GM18868 (cell line): ENCODE measurements at regions not wholly inside any gene's neighbourhood (a gene's known extent, or its start where the extent isn't known, plus 50 kb on each side); places are given as distances from the start of the nearest gene placed in this dataset.
A peak's percentile ranks its signal among the peaks of the same experiment; 100 is the strongest.

Source experiments
- ATAC-seq: cut with Tn5 transposase; IDR thresholded peaks from one replicate; pipeline ENCODE4 v1.9.1; 2021; ENCODE audit warnings: mild to moderate bottlenecking, moderate library complexity; ENCODE audit not compliant: unreplicated experiment

DNA sequence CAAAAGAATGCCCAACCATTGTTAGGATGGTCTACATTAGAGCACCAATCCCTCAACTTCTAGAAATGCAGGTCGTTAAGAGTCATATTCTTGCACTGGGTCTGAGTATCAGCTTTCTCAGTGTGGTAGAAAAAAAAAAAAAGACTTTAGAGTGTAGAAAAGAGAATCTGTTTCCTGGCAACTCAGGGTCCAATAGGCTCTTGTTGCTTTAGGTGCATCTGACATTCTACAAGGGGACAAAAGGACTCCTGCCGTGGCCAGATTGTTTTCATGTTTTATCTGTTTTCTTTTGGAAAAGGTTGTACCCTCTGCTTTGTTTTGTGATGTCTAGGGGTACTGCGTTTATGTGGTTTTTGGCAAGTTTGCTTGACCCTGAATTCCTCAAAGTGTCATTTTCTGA, 105.4 kb upstream of the KCNK2 start:
- ATAC-seq = no peak

DNA sequence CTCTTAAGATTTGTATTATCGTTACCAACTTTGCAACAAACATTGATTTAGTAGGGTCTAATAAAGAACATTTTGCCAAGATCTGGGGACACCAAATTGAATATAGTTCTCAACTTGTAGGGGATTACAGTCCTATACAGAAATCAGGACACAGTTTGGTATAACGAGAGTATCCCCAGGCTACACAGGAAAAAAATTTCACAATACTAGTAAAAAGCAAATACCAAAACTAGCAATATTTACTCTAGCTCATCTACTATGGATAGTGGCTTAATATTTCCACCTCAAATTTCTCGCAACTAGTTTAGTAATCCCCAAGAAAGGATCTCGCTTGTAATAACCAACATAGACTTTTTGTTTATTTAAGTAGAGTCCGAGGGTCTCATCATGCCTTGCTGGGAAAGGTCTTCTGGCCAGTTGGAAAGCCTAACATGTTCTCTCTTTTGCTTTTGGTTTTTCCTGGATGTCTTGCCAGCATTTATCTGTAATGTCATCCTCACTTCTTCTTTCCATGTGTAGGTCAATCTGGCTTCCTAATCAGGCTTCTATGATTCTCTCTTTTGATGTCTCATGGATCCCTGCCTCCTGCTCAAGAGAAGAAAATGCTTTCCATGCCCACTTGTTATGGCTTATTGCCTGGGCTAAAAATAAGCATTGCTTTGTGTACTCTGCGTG, 104.7 kb upstream of the KCNK2 start:
- no peak for ATAC-seq

GRCh38 chr1:214979191-214979590, 103.3 kb upstream of the KCNK2 start:
- no peak for ATAC-seq

DNA sequence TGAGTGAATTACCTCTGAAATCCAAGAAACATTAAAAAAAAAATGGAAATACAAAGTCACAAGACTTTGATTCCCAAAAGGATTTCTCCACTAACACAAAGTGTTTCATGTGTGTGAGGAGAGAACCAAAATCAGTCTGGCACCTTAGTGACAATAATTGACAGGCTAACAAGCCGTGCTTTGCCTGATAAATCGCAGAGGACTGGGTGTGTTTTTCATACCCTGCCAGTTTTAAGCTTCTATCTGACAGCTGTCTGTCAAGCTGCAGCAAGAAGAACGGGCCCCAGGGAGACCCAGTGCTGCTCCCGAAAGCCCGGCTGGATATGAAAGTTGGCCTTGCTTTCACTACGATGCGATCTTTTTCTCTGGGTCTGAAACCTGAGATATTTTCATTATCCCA, 101.6 kb upstream of the KCNK2 start:
- ATAC-seq = no peak

- ATAC-seq = no peak
These were observed 99.2 kb upstream of the KCNK2 start for GRCh38 chr1:214983126-214983869.

DNA sequence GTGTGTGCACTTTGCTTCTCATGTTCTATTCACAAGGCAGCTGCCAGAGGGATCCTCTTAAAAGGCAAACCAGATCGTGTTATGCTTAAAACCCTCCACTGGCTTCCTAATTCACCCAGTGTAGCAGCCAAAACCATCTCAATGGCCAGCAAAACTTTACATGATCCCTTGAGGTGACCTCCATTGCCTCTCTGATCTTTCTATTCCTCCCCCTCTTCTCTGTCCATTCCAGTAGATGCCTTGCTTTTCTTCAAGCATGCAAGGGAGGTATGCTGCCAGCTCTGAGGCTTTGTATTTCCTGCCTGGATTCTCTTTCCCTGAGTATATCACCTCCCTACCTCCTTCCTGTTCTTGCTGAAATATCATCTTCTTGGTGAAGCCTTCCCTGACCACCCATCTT, 93.2 kb upstream of the KCNK2 start:
- no peak for ATAC-seq

GRCh38 chr1:214990619-214991018, 91.9 kb upstream of the KCNK2 start:
- ATAC-seq = no peak

- no peak for ATAC-seq
These were observed 90.7 kb upstream of the KCNK2 start for GRCh38 chr1:214991691-214992315.

DNA sequence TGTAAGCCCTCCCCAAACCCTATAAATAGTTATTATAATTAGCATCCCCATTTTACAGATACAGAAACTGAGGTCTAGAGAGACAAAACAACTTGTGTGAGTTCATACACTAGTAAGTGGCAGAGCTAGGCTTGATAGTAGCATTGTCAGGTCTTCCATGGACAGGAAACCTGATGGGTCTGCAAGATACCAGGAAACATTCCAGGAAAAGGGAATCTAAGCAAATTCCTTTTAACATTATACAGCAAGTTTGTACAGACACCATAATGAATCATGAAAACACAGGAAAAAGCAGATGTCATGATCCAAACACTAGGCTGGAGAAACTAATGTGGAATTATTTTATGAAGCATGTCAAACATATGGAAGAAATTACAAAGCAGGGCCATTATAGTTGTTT, 89.1 kb upstream of the KCNK2 start:
- no peak for ATAC-seq

DNA sequence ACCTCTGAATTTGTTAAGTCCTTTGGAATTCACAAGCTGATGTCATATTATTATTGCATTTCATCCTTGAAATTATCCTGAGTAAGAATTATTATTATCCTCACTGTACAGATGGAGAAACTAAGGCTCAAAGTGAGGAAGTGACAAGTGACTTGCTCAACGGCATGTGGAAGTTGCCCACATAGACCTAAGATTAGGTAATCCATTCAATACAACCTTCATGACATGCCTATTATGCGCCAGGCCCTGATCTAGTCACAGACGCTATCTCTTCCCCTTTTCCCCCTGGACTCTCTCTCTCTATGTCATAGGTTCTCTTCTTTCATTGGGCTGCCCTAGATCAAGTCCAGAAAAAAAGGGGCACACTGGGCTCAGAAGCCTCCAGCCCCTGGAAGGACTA, 84.9 kb upstream of the KCNK2 start:
- no peak for ATAC-seq

DNA sequence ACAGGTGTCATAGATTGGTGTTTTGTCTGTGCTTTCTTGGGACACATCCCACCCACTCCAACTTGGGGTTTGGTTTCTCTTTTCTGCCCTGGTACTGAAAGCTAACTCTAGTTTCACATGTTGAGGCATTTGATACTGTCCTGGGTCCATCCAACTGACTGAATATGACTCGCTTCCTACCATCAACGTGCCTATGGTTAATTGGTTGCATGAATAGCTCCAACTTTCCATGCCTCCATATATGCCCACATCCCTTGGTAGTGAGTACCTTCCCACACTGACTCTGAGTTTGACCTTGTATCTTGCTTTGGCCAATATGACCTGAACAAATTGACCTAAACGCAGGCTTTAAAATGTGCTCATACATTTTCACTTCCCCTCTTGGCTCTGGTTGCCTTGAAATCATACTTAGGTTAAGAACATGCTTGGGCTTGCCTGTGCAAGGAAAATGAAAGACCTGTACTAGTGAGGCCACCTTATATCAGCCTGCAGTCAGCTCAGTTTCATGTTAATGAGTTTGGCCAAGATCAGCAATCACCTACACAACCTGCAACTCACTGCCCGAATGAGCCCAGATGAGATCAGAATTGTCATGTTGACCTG, 81.0 kb upstream of the KCNK2 start:
- ATAC-seq = peak; percentile 93

DNA sequence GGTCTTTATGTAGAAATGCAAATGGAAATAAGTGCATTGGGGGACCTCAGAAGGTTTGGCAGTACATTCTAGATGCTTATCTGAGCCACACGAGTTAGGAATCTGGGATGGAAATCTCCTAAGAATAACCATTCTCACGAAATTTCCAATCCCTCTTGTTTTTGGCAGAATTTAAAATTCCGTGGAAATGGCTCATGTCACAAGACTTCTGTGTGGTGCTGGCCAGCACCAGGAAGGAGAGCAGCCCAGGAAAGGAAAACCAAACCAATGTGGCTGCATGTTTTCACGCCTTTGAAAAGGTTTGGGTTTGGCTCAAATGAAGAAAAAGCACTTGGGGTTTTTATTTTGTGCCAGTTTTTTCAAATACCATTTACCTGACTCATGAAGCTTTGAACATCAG, 80.1 kb upstream of the KCNK2 start:
- no peak for ATAC-seq

- ATAC-seq = no peak
These were observed 78.9 kb upstream of the KCNK2 start for GRCh38 chr1:215003686-215004085.

GRCh38 chr1:215004121-215004827, 78.3 kb upstream of the KCNK2 start:
- ATAC-seq = no peak

DNA sequence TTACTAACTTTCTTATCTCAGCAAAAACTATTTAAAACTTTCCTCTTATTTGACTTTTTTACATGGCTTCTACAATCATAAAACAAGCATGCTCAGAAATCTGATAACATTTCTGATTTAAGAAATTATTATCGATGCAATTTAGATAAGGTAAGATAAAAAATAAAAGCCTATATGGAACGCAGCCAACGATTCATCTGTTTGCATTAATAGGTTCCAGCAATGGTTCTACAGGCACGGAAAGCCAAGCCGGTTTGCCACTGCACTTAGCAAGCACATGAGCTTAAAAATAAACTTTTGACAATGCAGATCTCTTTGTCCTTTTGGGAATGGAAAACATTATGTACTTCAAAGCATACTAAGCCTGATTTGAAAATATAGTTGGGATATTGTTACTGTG, 77.5 kb upstream of the KCNK2 start:
- no peak for ATAC-seq

DNA sequence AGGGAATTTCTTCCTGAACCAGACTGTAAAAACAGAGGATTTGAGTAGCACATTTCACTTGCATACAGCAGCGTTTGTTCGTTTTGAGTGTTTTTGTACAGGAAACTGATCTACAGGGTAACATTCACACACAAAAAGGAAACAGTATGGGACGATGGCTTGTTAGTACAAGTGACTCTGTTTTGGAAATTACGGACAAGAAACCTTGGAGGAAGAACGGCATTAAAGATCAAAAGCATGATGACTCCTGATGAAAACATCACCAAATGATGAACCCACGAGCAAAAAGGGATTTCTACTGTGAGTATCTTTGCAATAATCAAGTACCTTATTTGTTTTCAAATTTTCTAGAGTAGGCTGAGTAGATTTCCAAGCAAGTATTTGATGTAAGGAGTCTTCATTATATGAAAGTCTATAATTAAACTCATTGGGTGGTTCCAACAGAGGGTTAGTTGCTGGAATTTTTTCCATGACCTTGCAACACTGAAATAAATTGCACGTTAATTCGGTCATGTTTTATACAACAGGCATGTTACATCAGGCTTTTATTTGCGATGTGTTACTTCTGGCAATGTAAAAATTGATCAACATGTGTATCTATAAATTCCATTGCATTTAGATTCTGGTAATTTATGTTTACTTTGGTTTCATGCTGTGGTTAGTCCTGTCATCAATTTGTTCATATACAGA, 76.7 kb upstream of the KCNK2 start:
- no peak for ATAC-seq

DNA sequence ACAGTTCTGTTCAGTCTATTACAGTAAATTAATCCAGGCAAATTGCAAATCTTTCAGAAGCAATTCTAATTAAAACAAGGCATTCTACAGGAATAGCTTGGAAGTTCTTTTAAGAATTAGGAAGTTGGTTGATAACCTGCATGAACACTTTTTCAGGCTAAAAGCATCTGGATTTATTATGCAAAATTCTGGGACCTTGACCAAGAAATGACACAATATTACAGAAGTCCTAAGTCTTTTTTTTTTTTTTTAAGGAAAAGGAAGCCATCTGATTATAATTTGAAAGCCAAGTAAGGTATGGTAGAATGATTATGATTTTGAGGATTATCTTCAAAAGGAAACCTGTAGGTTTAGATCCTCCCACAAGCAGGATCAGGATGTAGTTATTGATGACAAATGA, 74.7 kb upstream of the KCNK2 start:
- no peak for ATAC-seq

DNA sequence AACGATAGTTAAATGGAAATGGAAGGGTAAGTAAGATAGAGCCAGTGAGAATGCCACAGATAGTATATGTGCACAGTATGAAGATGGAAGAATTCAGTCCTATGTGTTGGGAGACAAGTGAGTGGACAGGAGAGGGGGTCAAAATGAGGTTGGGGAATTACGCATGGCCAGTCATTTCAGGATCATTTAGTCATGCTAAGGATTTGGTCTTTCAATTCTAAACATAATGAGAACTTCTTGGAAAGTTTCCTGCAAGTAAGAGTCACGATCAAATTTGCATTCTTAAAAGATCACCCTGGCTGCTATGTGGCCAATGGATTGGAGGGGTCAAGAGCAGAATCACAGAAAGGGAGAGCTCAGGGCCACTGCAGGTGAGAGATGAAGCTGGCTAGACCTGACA, 64.0 kb upstream of the KCNK2 start:
- ATAC-seq = peak; percentile 56

DNA sequence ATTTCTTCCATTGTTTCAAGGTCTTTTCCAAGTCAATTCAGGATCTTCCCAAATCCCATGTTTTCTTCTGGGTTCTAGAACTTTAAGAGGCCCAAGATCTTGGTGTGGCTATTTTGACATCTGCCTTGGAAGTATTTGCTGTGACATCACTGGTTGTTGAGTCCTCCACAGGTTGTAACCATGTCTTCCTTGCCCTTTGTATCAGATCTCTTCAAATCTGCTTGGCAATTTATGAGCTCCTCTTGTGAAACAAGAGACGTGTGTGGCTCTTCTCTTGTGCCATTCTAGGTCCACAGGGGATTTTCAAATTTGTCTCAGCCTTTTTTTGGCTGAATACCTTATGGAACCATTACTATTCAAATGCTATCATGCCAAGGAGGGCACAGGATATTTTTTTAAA, 60.3 kb upstream of the KCNK2 start:
- no peak for ATAC-seq

- no peak for ATAC-seq
These were observed 59.8 kb upstream of the KCNK2 start for GRCh38 chr1:215022741-215023141.
